Anterior cingulate cortex (tissue), 58 donors: ENCODE measurements at regions not wholly inside any gene's neighbourhood (a gene's known extent, or its start where the extent isn't known, plus 50 kb on each side); places are given as distances from the start of the nearest gene placed in this dataset.

ENCODE experiments used
- DNase-seq, 58 donors: peaks; one replicate each; lab custom pipeline; 2025; lab: John Stamatoyannopoulos, UW

DNA sequence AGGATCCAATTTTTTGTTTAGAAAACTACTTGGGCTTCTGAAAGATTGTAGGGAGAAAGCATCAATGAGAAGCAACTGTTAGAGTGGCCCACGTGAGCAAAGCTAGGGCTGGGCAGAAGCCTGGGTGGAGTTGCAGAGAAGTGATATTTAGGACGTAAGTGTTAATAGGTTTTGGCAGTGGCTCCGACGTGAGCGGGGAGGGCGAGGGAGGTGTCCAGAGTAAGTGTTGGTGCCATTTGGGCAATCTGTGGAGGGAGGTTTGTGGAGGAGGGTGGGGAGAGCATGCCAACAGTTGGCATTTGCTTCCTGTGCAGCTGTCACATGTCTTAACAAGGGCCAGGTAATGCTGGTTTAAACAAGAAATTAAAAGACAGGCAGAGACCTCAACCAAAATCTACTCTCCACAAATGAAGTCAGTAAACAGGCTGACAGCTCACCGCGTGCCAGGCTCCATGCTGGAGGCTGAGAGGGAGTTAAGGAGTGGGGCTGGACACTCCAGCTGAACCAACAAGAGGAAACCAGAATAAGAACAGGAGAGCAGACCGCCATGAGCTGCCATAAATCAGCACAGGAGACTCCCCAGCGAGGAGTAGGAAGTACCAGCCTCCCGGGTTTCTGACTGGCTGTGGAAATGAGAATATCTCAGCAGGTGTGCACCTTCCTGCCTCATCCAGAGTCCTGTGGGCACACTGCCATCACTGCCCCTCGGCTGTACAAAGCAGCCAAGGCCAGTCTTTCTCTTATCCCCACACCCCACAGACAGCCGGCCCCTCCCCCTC, 232.6 kb downstream of the ABHD5 start:
- peak in 38 of 58 donors; percentile 0 to 73 (median 32) for DNase-seq

DNA sequence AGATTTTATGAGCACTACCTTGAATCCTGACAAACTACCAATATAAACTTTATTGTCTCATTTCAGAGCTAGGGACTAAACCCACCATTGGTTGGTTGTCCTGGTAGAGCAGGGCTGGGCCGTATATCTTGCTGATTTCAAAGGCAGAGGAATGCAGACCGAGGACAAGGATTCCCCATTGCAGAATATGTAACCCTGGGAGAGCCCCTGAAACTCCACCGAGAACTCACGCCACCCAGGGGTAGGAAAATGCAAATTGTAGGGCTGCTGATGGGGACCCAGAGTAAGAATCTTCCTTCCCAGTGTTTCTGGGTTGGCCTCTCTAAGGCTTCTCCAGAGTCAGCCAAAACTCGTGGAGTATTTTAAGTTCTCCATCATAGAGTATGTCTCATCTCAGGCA, 235.3 kb downstream of the ABHD5 start:
- no peak for DNase-seq

DNA sequence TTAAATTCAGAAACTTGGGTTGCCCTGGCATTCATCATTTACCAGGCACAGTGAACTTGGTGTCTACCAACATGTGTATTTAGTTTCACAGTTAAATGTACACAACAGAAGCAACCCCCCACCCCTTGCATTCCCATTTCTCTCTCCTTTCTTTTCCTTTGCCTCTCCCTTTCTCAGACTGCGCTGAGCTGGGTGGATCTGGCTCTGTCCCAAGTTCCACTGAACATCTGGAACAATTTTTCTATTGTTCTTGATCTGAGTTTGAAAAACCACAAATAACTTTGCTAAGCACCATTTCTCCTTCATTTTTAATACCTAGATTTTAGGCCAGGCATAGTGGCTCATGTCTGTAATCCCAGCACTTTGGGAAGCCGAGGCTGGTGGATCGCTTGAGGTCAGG, 242.2 kb downstream of the ABHD5 start:
- no peak for DNase-seq

DNA sequence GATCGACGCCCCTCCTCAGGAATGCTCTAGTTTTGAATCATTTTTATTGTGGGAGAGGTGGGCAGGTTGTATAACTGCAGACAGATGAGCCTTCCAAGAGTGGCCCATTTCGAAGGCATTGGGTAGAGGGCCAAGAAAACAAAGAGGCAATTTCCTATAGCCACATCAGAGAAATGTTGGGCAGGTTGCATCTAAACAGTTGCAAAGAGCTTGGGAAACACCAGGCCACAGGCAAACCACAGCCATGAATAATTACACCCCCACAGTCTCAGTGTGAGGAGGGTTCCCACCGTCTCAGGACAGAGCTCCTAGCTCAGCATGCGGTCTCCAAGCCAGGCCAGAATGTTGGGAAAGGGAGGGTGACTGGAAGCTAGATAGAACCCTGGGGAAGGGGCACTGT, 257.3 kb downstream of the ABHD5 start:
- no peak for DNase-seq

DNA sequence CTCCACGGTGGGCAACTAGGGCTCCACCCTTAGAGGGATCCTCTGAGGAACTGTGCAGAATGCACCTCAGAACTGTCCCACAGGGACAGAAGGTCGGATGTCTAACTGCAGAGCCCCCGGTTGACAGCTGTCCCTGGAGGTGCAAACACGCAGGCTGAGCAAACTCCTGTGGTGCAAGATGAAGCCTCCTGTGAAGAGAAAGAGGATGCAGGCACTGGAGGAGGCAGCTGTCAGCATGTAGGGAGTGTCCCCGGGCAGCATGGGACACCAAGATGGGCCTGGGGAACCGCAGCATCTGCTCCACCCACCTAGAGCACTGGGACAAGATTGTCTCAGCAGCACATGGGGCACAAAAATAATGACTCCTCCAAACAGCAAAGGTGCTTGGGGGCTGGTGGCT, 258.9 kb downstream of the ABHD5 start:
- DNase-seq = no peak

DNA sequence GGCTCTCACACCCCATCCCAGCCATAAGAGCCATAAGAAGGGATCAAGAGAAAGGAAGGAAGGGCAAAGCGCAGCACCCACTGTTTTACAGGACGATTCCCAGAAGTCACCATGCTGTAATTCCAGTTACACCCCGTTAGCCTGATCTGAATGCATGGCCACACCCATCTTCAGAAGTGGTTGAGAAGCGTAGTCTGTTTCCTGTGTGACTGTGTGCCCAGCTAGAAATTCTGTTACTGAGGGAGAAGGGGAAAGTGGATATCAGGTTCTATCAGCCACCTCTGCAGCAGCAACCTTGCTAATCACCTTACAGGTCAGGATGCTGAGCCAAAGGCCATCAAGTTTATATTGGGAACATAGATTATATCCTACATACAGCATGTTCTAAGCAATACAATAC, 260.0 kb downstream of the ABHD5 start:
- DNase-seq = no peak

DNA sequence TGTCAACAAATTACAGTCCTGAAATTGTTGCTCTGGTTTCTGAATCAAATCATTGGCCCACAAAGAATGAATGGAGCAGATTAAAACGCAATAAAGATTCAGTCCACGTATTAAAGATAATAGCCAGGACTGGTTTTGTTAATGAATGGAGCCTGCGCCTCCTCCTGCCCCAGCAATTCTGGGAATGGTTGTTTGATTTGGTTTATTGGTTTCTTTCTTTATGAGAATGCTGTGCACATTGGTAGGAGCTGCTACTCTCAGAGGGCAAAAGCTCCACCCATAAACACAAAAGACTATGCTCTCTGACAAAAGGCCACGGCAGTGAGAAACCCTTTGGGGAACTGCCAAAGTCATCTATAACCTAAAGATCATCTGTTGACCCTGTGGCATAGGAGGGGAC, 261.1 kb downstream of the ABHD5 start:
- no peak for DNase-seq

DNA sequence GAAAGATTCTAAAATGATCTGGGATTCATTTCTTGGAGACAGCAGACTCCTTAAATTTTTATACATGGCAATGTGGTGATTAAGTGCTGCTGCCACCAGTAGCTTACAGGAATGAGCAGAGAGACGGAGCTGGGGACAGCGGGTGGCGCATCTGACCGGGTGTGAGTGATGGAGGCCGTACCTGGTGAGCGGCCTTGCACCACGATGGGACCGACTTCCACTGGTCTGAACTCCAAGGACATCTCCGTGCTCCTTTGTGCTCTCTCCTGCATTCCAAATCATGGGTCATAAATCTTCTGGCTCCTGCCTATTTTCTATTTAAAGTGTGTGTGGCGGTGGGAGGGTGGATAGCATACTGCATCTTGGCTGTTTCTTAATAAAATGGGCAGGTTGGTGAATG, 262.6 kb downstream of the ABHD5 start:
- no peak for DNase-seq

DNA sequence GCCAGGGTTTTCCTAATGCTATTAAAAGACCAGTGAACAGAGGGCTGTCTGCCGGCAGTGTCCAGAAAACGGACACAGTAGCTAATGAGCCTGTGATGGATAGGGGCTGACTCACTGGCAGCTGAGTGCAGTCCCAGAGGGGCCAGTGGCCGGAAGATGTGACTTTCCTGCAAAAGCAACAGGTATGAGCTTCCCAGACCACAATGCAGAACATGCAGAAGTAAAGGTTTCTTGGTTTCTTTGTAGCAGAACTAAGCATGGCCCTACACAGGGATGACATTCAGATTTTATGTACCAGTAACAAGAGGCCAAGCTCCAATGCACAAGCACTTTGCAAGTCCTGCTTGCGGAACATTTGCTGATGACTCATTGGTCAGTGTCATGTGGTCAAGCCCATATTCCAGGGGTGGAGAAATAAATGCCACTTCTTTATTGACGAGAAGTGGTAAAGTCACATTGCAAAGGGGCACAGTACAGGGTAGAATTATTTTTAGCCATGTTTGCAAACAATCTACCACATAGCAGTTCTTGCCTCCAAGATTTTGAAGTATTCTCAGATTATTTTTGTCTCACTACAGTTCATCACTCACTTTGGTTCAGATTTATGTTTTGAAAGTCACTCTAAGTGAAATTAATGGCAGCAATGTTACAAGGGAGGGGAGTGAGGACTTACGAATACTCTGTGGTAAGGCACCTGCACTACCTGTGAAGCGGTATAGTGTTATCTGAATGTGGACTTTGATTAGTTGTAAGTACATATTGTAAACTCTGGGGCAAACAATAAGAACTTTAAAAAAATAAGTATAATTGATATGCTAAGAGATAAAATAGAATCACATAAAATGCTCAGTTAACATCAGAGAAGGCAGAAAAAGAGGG, 263.3 kb downstream of the ABHD5 start:
- DNase-seq = no peak

DNA sequence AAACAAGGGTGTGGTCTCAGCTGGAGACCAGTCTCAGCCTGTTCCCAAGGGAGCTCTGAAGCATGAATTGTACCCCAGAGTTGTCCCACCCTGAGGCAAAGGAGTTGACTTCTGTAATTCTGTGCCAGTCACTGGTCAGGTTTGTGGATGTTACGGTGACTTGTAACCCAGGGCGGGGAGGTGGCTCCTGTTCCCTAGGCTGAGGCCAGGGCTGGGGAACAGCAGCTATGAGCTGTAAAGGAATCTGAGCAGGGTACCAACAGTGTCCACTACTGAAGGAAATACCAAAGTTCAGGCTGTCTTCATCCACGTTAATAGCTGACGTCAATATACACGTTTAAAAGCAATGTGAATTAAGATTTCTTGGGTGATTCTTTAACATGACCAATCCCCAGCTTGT, 266.2 kb downstream of the ABHD5 start:
- no peak for DNase-seq

DNA sequence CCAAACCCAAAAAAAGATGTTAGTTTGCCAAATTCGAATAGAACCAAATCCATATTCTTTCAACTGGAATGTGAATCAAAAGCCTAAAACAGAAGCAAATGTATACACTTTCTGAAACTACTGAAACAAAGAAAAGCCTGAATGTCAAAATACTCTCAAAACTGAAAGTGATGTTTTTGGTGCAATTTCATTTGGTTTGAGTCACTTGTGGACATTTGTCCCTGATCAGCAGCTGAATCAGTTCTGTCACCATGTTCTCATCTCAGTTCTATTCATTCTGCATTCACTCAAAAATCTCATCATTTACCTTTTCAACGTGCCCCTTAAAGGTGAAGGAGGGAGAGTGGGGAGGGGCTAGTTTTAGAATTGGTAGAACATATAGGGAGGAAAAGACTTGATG, 266.8 kb downstream of the ABHD5 start:
- no peak for DNase-seq

DNA sequence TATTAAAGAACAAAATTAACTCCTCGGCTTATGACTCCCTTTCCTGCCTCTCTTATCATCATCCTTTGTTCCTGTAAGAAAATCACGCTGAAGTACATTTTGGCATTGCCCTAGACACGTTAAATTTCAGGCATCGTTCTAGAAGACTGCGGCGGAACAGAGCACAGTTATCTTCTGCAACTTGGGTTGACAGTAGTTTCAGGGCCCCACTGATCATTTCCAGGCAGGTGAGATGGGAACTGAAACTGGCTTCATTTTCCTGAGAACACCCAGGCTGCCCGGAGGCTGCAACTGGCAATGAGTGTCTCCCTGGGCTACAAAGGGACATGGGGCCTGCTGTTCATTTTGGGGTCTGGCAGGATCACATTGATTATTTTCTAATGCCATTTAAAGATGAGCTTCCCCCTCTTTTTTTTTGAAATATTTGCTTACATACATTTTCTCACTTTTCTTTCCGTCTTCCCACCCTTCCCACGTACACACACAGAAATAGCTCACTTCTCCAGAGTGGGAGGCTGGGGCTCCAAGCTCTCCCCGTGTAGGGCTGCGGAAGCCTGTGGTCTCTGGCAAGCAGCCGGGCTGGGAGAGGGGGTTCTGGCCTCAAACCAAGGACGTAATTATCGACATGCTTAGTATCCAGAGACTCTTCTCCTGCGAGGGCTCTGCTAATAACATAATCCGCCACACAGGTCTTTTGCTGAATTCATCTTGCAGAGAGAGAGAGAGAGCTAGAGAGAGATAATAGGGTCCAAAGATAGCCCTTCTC, 267.4 kb downstream of the ABHD5 start:
- DNase-seq = peak in 1 of 58 donors; percentile 9

DNA sequence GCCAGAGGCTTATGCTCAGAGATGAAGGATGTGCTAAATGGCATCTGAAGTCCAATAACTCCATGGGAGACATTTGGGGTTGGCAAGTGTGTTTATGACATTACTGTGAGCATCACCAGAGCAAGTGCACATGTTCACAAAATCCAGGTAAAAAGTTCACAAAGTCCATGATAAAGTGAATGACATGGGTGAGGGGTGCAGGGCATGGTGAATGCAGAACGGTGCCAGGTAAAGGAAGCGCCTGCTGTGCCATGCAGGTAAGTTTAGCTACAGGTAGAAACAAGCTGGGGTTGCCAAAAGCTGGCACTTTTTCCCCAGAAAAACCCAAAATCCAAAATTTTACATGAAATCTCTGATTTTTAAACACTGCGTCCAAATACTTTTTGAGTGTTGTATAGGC, 268.2 kb downstream of the ABHD5 start:
- no peak for DNase-seq

DNA sequence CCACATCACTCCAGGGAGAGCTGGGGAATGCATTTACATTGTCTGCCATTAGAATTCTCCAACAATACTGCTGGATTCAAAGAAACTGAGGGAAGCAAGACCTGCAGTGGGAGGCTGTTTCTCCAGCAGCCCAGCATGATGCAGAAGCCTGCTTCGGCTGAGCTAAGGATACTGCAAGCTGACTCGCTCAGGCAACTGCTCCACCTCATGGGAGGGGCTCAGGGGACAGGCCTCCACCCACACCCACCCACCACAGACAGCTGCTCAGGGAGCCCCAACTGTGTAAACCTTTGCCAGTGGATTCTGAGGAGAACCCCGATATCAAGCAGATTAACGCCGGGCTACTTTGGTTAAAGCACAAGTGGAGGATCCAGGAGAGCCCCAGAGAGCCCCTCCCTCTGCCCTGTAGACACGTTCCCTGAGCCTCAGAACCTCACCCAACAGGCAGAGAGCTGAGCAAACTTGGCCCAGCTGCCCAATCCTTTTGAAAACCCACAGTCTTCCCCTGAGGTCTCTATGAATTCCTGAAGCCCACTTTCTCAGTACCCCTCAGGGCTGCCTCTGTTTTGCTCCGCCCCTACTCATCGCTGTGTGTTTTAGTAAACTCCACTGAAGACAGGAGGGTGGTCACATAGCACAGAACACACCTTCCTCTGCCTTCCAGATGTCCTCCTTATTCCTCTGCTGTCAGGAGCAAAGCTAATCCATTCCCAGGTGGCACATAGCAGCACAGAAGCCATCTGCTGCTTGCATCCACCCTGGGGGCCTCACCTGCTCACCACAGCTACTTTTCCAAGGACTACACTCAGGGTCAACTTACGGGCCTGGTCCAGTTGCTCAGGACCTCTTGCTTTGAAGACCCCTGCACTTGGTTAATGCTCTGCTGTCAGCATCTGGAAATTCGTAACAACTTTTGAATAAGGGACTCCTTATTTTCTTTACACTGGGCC, 269.0 kb downstream of the ABHD5 start:
- peak in 7 of 58 donors; percentile 5 to 37 (median 9) for DNase-seq

DNA sequence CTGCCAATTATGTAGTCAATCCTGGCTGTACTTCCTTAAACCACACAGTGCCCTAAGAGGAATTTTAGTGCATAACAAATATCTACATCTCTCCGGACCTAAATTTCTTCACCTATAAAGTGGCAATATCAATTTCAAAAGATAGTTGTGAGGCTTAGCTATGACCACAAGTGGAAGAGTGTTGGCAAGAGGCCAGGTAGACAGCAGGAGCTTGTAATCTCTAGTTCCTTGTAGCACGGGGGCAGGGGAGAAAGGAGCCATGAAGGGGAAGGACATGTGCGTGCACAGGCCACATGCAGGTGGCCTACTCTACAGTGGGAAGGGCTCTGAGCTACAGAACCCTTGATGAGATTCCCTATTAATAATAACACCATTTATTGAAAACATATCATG, 269.7 kb downstream of the ABHD5 start:
- no peak for DNase-seq

DNA sequence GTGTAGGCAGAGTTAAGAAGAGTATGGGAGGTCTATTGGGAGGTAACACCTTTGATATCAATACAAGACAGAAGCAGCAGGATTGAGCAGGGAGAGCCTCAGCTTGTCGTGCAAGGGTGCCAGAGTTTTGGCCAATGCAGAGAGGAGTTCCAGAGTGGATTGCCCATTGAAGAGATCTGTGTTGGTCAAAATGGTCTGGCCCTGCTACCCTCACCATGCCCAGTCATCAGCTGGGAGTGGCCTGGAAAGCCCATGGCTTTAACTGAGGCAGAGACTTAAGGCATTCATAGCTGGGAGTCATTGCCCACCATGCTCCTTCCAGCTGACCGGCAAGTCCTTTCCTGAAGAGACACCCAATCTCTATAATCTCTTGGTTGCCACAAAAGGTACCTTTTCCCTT, 271.3 kb downstream of the ABHD5 start:
- no peak for DNase-seq

DNA sequence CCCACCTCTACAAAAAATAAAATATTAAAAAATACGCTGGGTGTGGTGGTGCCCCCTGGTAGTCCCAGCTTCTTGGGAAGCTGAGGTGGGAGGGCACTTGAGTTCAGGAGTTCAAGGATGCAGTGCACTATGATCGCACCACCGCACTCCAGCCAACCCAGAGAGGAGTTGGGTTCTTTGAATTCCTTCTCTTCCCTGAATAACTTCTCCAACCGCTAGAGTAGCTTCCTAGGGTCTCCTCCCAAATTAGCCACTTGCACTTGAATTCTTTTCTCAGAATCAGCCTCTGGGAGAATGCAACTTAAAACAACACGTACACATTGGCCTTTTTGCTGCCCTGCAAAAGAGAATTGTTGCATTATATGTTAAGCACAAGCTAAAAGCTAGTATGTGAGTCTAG, 272.5 kb downstream of the ABHD5 start:
- DNase-seq = no peak

DNA sequence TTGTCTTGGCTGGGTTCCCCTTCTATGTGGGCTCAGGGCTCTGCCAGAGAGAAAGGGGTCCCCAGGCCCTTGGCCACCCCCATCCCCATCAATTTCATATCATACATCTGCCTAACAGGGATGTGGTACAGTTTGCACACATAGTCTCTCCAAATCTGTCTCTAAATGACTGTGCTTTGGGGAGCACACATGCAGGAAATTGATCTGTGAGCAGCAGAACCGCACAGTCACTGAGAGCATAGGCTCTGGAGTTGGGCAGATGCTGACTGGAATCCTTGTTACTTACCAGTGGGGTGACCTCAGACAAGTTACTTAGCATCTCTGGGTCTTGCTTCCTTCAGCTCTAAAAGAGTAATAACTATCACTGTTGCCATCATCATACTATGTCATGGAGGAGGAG, 273.9 kb downstream of the ABHD5 start:
- DNase-seq = no peak

DNA sequence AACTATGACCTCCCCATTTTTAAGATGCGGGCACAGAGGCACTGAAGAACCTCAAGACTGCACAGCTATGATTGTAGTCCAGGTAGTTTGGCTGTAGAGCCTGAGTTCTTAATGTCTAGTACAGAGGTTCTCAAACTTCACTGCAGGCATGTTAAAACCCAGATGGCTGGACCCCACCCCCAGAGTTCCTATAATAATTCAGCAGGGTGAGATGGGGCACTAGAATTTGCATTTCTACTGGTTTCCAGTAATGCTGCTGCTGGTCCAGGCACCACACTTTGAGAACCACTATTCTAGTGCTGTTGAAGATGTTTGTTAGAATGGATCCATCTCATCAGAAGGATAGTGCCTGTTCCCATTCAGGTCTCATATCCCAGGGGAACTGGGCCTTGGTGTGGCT, 274.9 kb downstream of the ABHD5 start:
- DNase-seq = no peak

DNA sequence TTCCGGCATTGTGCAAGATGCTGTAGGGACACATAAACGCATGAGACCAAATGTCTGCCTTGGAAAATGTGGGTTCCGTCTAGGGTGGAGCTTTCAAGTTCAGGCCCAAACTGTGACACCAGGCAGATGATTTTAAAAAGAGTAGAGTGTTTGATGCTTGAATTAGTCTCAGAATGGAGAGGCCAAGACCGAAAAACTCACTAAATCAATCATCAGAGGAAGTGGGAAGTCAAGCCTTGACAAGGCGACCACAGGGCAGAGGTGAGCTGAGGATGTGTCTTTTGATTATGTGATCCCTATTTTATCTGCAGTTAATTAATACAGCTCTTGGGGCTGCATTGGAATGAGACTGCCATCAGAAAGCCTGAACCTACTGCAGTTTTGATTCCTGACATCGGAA, 275.4 kb downstream of the ABHD5 start:
- no peak for DNase-seq
